GM12878 (cell line): ENCODE measurements at regions not wholly inside any gene's neighbourhood (a gene's known extent, or its start where the extent isn't known, plus 50 kb on each side); places are given as distances from the start of the nearest gene placed in this dataset.

Experiments
- ATAC-seq: fragments of 200-7000 bp; cut with Tn5 transposase; 3 replicates; pipeline ENCODE4 v1.9.1; 2020; ENCODE audit warnings: mild to moderate bottlenecking, moderate library complexity
- BruUV-seq: library from RNA; stranded (reverse); fragments of 400-500 nt; replicated peaks from 2 replicates; lab custom pipeline; 2021; lab: Mats Ljungman, UMichigan
- CTCF ChIA-PET: fragments of 300-600 bp; sonication (Branson Sonifier 250); formaldehyde crosslinking; extraction: SDS; loops from one replicate; lab custom pipeline; 2021; ENCODE audit warnings: inconsistent platforms; lab: Yijun Ruan, JAX
- POLR2A ChIA-PET: fragments of 350-600 bp; formaldehyde crosslinking; extraction: SDS; loops from one replicate; lab custom pipeline; 2021; ENCODE audit warnings: inconsistent platforms; lab: Charles Lee
- RAD21 ChIA-PET: fragments of 300-600 bp; sonication (Branson Sonifier 250); formaldehyde crosslinking; loops from one replicate; lab custom pipeline; 2023; ENCODE audit warnings: antibody characterized with exemption; ENCODE audit not compliant: unreplicated experiment; lab: Charles Lee
- SMC1A ChIA-PET: fragments of 300-600 bp; sonication (Branson Sonifier 250); formaldehyde crosslinking; loops from one replicate; lab custom pipeline; 2023; ENCODE audit not compliant: unreplicated experiment, uncharacterized antibody; lab: Charles Lee
- DNase-seq: peaks from one replicate; pipeline ENCODE4 v3.0.0-alpha.2; 2011; ENCODE audit warnings: low read depth, low spot score
- FAIRE-seq: peaks from 3 replicates; lab custom pipeline; 2011; peaks lifted over from hg19 to GRCh38; lab: Jason Lieb, UNC
- H2AFZ ChIP-seq: 2 replicates; pipeline ENCODE4 v1.6.0; 2011; ENCODE audit warnings: low read depth, low read length, control low read depth; ENCODE audit not compliant: control insufficient read depth
- H3K27ac ChIP-seq: 2 replicates; pipeline ENCODE4 v1.5.1; 2011; ENCODE audit warnings: control low read depth; ENCODE audit not compliant: control insufficient read depth, insufficient read depth
- H3K27me3 ChIP-seq, 2 experiments: replicated peaks in 1 of 2; 2 replicates each; pipeline versions ENCODE4 v1.6.0 to v1.6.1; 2011; ENCODE audit warnings: low read length in 1 of 2; ENCODE audit not compliant: control insufficient read depth in 2 of 2, insufficient read depth in 2 of 2
- H3K36me3 ChIP-seq, 2 experiments: 2 replicates each; pipeline ENCODE4 v1.5.1; 2011; ENCODE audit warnings: low read length in 1 of 2; ENCODE audit not compliant: control insufficient read depth in 2 of 2, insufficient read depth in 2 of 2
- H3K4me1 ChIP-seq: 2 replicates; pipeline ENCODE4 v1.6.1; 2011; ENCODE audit warnings: mild to moderate bottlenecking, low read length, moderate library complexity, mixed read lengths; ENCODE audit not compliant: control insufficient read depth, insufficient read depth
- H3K4me2 ChIP-seq: 2 replicates; pipeline ENCODE4 v1.6.0; 2011; ENCODE audit warnings: control low read depth; ENCODE audit not compliant: control insufficient read depth, insufficient read depth
- H3K4me3 ChIP-seq: fragments of 200-600 bp; sonication (generic); 2 replicates; pipeline ENCODE4 v1.5.1; 2016
- H3K79me2 ChIP-seq: 2 replicates; pipeline ENCODE4 v1.6.0; 2011; ENCODE audit warnings: low read length; ENCODE audit not compliant: control insufficient read depth, insufficient read depth
- H3K9ac ChIP-seq: 2 replicates; pipeline ENCODE4 v1.8.0; 2011; ENCODE audit warnings: low read length, control low read depth, mixed read lengths; ENCODE audit not compliant: control insufficient read depth, insufficient read depth
- H3K9me3 ChIP-seq: replicated peaks from 3 replicates; pipeline ENCODE4 v1.5.1; 2011; ENCODE audit warnings: mild to moderate bottlenecking, low read length; ENCODE audit not compliant: control insufficient read depth, insufficient read depth
- H4K20me1 ChIP-seq: 2 replicates; pipeline ENCODE4 v1.6.0; 2011; ENCODE audit not compliant: control insufficient read depth, insufficient read depth
- BACH1 ChIP-seq: fragments of 450-650 bp; IDR thresholded peaks from 2 replicates; pipeline ENCODE4 v1.6.1; 2017; ENCODE audit warnings: mild to moderate bottlenecking, borderline replicate concordance
- CBFB ChIP-seq: IDR thresholded peaks from 2 replicates; pipeline ENCODE4 v1.6.1; 2016; ENCODE audit warnings: antibody characterized with exemption, low read depth
- CEBPB ChIP-seq, 2 experiments: fragments of 150-350 bp in 1 of 2; IDR thresholded peaks; 2 replicates each; pipeline ENCODE4 v1.6.1; 2012 to 2014; ENCODE audit warnings: low read depth in 2 of 2, low read length in 2 of 2, borderline replicate concordance in 1 of 2, inconsistent platforms in 1 of 2
- EGR1 ChIP-seq, 2 experiments: IDR thresholded peaks; 1 replicate in 1 of 2; 2 replicates in 1 of 2; pipeline ENCODE4 v1.6.1; 2011 to 2012; ENCODE audit warnings: low read depth in 2 of 2, low read length in 2 of 2, borderline replicate concordance in 1 of 2, mild to moderate bottlenecking in 1 of 2, moderate library complexity in 1 of 2
- ETV6 ChIP-seq, 2 experiments: fragments of 450-650 bp in 1 of 2; IDR thresholded peaks in 1 of 2; conservative IDR thresholded peaks in 1 of 2; 2 replicates each; pipeline ENCODE4 v1.6.1; 2014; ENCODE audit warnings: antibody characterized with exemption in 1 of 2, borderline replicate concordance in 1 of 2, low read depth in 1 of 2, mild to moderate bottlenecking in 1 of 2, moderate library complexity in 1 of 2
- IKZF2 ChIP-seq, 2 experiments: fragments of 450-650 bp; IDR thresholded peaks; 2 replicates each; pipeline ENCODE4 v1.6.1; 2017; ENCODE audit warnings: mild to moderate bottlenecking in 2 of 2, moderate library complexity in 2 of 2
- MEF2A ChIP-seq: IDR thresholded peaks from 2 replicates; pipeline ENCODE4 v1.6.1; 2011; ENCODE audit warnings: low read depth, mild to moderate bottlenecking, low read length, moderate library complexity; ENCODE audit not compliant: insufficient read depth
- MTA2 ChIP-seq: fragments of 450-650 bp; IDR thresholded peaks from 2 replicates; pipeline ENCODE4 v1.6.1; 2016; ENCODE audit warnings: low read depth, mild to moderate bottlenecking, moderate library complexity
- NR2F1 ChIP-seq: fragments of 450-650 bp; conservative IDR thresholded peaks from 2 replicates; pipeline ENCODE4 v1.6.1; 2017; ENCODE audit warnings: mild to moderate bottlenecking
- POU2F2 ChIP-seq: IDR thresholded peaks from 3 replicates; pipeline ENCODE4 v1.6.1; 2011; ENCODE audit warnings: low read depth, mild to moderate bottlenecking, low read length, borderline replicate concordance
- ZNF207 ChIP-seq: fragments of 450-650 bp; IDR thresholded peaks from 2 replicates; pipeline ENCODE4 v1.6.1; 2014; ENCODE audit warnings: antibody characterized with exemption, mild to moderate bottlenecking, borderline replicate concordance
- WGBS: methylation state at CpG from one replicate; pipeline ENCODE4 v1.1.6; 2016; ENCODE audit warnings: low lambda C conversion rate; ENCODE audit not compliant: insufficient replicate concordance, insufficient coverage; ENCODE audit errors: missing lambda C conversion rate; 5-methylcytosine and 5-hydroxymethylcytosine counted together
- in situ Hi-C: fragments of 300-500 bp; cut with MboI; formaldehyde crosslinking; loops from 9 replicates; pipeline ENCODE4 v1.14.3; 2018; ENCODE audit warnings: mixed read lengths
- intact Hi-C: fragments of 100-400 bp; cut with micrococcal nuclease; formaldehyde crosslinking; loops from one replicate; pipeline ENCODE4 v1.14.2; 2022; ENCODE audit not compliant: unreplicated experiment
- TF ChIP-seq, protein P1 (sequence below): fragments of 450-650 bp; IDR thresholded peaks from 2 replicates; pipeline ENCODE4 v1.6.1; 2017; ENCODE audit warnings: antibody characterized with exemption, mild to moderate bottlenecking, moderate library complexity
- TF ChIP-seq, protein P2 (sequence below): fragments of 450-650 bp; IDR thresholded peaks from 2 replicates; pipeline ENCODE4 v1.6.1; 2017; ENCODE audit warnings: borderline replicate concordance
- TF ChIP-seq, protein P3 (sequence below): IDR thresholded peaks from 2 replicates; pipeline ENCODE4 v1.6.1; 2012; ENCODE audit warnings: low read length, inconsistent platforms
- TF ChIP-seq, protein P4 (sequence below): fragments of 450-650 bp; IDR thresholded peaks from 2 replicates; pipeline ENCODE4 v1.6.1; 2016; ENCODE audit warnings: mild to moderate bottlenecking

DNA sequence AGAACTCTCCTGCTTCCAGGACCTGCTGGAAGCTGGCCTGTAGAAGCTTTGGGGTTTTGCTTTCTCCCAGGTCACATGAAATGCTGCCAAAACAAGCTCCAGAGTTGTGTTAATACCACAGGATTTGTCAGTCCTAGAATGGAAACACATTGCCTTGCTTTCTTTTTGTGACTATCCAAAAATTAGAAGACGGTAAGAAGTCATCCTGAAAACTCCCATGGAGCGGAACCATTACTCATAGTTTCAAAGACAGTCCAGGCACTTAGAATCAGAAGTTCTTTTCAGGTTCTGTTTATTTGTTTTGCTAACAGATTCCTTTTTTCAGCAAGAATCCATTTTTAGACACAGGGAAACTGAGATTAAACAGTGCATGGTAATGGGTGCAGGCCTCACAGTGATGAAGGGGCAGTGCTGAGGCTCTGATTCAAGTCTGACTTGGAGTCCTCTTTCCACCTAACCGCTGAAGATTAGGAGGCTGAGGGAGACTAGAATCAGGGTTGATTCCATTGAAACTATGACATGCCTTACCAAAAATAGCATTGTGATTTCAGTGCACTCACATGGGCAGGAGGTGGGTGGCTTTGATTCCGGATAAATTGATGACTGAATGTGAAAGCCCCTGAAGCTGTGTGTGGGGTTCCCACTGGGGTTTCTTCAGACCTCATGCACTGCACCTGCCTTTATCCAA, 72.2 kb upstream of the NAA20 start:
- Histone ChIP-seq H4K20me1 (no peaks in the 10 kb centered on the region), H3K9me3 (no peaks in the 10 kb centered on the region), H3K27me3 (no peaks in the 10 kb centered on the region), H3K9ac (no peak overlapping the region), H3K4me1 (peaks cover 19% of the 10 kb centered on the region), H3K4me2 (peak overlapping the region; percentile 45), H3K27ac (peak overlapping the region; percentile 3; the same call in 1 of the 2 replicates), H2AFZ (no peak overlapping the region), H3K4me3 (no peak overlapping the region), H3K36me3 (no peaks in the 10 kb centered on the region), H3K79me2 (no peaks in the 10 kb centered on the region)
- 15% methylated on average over 4 of the region's 4 CpGs for WGBS
- FAIRE-seq (peak; percentile 57), ATAC-seq (peak; percentile 82), DNase-seq (peak; percentile 40)
- RAD21 ChIA-PET = interaction anchor here (1.1 to 2.4 kb wide), 7 partner anchors 8 to 236 kb away, joined by 3 to 14 read pairs (median 6); no protein-coding TSS in a partner anchor
- intact Hi-C loops (loop anchor here (1.0 kb wide), 1 partner anchor 30 kb away; no protein-coding TSS in a partner anchor), in situ Hi-C loops (no loop called here)
- SMC1A ChIA-PET = interaction anchor here (0.7 to 5.1 kb wide), 10 partner anchors 8 to 130 kb away, joined by 3 to 44 read pairs (median 4); partner anchors contain the start of gene NAA20
- POLR2A ChIA-PET = interaction anchor here (1.3 kb wide), 1 partner anchor 29 kb away, joined by 4 read pairs; no protein-coding TSS in a partner anchor
- no TSS peak for BruUV-seq
- CTCF ChIA-PET = interaction anchor here (0.6 to 2.3 kb wide), 7 partner anchors 8 to 251 kb away, joined by 3 to 8 read pairs (median 3); no protein-coding TSS in a partner anchor
- TF ChIP-seq CEBPB (IDR thresholded peaks at IDR 0.05; ENCODE audit: borderline replicate concordance in 1 of 2, low read depth in 2 of 2, low read length in 2 of 2) (peak in 1 of 2 experiments; percentile 93; a peak in 1 of 4 replicates), IKZF2 (IDR thresholded peaks at IDR 0.05) (peak; percentile 92 to 93), EGR1 (IDR thresholded peaks at IDR 0.05; ENCODE audit: borderline replicate concordance in 1 of 2, low read depth in 2 of 2, low read length in 2 of 2) (peak in 1 of 2 experiments; percentile 83; a peak in 1 of 3 replicates), ZNF207 (no peak), NR2F1 (peak; percentile 35; the same call in 1 of the 2 replicates), ETV6 (conservative IDR thresholded peaks at IDR 0.05 in 1 of 2, IDR thresholded peaks at IDR 0.05 in 1 of 2; ENCODE audit: borderline replicate concordance in 1 of 2, low read depth in 1 of 2) (peak in 1 of 2 experiments; percentile 83; a peak in 2 of 4 replicates), CBFB (peak; percentile 44), MTA2 (peak; percentile 62), MEF2A (peak; percentile 99), BACH1 (0 out of 2 replicates have a peak, but pooled peaks have one; percentile 64), POU2F2 (no peak)
- TF ChIP-seq, protein P1, sequence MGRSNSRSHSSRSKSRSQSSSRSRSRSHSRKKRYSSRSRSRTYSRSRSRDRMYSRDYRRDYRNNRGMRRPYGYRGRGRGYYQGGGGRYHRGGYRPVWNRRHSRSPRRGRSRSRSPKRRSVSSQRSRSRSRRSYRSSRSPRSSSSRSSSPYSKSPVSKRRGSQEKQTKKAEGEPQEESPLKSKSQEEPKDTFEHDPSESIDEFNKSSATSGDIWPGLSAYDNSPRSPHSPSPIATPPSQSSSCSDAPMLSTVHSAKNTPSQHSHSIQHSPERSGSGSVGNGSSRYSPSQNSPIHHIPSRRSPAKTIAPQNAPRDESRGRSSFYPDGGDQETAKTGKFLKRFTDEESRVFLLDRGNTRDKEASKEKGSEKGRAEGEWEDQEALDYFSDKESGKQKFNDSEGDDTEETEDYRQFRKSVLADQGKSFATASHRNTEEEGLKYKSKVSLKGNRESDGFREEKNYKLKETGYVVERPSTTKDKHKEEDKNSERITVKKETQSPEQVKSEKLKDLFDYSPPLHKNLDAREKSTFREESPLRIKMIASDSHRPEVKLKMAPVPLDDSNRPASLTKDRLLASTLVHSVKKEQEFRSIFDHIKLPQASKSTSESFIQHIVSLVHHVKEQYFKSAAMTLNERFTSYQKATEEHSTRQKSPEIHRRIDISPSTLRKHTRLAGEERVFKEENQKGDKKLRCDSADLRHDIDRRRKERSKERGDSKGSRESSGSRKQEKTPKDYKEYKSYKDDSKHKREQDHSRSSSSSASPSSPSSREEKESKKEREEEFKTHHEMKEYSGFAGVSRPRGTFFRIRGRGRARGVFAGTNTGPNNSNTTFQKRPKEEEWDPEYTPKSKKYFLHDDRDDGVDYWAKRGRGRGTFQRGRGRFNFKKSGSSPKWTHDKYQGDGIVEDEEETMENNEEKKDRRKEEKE = no peak
- TF ChIP-seq, protein P2, sequence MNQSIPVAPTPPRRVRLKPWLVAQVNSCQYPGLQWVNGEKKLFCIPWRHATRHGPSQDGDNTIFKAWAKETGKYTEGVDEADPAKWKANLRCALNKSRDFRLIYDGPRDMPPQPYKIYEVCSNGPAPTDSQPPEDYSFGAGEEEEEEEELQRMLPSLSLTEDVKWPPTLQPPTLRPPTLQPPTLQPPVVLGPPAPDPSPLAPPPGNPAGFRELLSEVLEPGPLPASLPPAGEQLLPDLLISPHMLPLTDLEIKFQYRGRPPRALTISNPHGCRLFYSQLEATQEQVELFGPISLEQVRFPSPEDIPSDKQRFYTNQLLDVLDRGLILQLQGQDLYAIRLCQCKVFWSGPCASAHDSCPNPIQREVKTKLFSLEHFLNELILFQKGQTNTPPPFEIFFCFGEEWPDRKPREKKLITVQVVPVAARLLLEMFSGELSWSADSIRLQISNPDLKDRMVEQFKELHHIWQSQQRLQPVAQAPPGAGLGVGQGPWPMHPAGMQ = no peak
- TF ChIP-seq, protein P3, sequence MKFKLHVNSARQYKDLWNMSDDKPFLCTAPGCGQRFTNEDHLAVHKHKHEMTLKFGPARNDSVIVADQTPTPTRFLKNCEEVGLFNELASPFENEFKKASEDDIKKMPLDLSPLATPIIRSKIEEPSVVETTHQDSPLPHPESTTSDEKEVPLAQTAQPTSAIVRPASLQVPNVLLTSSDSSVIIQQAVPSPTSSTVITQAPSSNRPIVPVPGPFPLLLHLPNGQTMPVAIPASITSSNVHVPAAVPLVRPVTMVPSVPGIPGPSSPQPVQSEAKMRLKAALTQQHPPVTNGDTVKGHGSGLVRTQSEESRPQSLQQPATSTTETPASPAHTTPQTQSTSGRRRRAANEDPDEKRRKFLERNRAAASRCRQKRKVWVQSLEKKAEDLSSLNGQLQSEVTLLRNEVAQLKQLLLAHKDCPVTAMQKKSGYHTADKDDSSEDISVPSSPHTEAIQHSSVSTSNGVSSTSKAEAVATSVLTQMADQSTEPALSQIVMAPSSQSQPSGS = peak; percentile 99
- TF ChIP-seq, protein P4, sequence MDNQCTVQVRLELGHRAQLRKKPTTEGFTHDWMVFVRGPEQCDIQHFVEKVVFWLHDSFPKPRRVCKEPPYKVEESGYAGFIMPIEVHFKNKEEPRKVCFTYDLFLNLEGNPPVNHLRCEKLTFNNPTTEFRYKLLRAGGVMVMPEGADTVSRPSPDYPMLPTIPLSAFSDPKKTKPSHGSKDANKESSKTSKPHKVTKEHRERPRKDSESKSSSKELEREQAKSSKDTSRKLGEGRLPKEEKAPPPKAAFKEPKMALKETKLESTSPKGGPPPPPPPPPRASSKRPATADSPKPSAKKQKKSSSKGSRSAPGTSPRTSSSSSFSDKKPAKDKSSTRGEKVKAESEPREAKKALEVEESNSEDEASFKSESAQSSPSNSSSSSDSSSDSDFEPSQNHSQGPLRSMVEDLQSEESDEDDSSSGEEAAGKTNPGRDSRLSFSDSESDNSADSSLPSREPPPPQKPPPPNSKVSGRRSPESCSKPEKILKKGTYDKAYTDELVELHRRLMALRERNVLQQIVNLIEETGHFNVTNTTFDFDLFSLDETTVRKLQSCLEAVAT = no peak
